Neural progenitor cell (in vitro differentiated cells): ENCODE measurements at regions not wholly inside any gene's neighbourhood (a gene's known extent, or its start where the extent isn't known, plus 50 kb on each side); places are given as distances from the start of the nearest gene placed in this dataset.

ENCODE experiments used
- EZH2 ChIP-seq: fragments of 200-600 bp; sonication (generic); IDR thresholded peaks from 2 replicates; pipeline ENCODE4 v1.6.1; 2017; ENCODE audit warnings: antibody characterized with exemption, mild to moderate bottlenecking, moderate library complexity
- EZH2phosphoT487 ChIP-seq: fragments of 200-600 bp; sonication (generic); IDR thresholded peaks from 2 replicates; pipeline ENCODE4 v1.6.1; 2017; ENCODE audit warnings: antibody characterized with exemption
- TF ChIP-seq, protein P1 (sequence below): fragments of 200-600 bp; sonication (generic); IDR thresholded peaks from 2 replicates; pipeline ENCODE4 v1.5.1; 2017; ENCODE audit warnings: antibody characterized with exemption, mild to moderate bottlenecking

GRCh38 chr2:217538719-217539118 is 464.1 kb downstream of the TNS1 start:
- TF ChIP-seq, protein P1, sequence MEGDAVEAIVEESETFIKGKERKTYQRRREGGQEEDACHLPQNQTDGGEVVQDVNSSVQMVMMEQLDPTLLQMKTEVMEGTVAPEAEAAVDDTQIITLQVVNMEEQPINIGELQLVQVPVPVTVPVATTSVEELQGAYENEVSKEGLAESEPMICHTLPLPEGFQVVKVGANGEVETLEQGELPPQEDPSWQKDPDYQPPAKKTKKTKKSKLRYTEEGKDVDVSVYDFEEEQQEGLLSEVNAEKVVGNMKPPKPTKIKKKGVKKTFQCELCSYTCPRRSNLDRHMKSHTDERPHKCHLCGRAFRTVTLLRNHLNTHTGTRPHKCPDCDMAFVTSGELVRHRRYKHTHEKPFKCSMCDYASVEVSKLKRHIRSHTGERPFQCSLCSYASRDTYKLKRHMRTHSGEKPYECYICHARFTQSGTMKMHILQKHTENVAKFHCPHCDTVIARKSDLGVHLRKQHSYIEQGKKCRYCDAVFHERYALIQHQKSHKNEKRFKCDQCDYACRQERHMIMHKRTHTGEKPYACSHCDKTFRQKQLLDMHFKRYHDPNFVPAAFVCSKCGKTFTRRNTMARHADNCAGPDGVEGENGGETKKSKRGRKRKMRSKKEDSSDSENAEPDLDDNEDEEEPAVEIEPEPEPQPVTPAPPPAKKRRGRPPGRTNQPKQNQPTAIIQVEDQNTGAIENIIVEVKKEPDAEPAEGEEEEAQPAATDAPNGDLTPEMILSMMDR, result no peak
- TF ChIP-seq EZH2 (no peak), EZH2phosphoT487 (no peak)
